Left ventricle myocardium superior (tissue), 1 donor: ENCODE measurements at regions not wholly inside any gene's neighbourhood (a gene's known extent, or its start where the extent isn't known, plus 50 kb on each side); places are given as distances from the start of the nearest gene placed in this dataset.

Source experiments
- ATAC-seq: fragments of 200-7000 bp; cut with Tn5 transposase; one replicate; pipeline ENCODE4 v1.9.1; 2020; ENCODE audit warnings: mild to moderate bottlenecking, moderate library complexity
- DNase-seq: peaks from one replicate; pipeline ENCODE4 v3.0.0-alpha.2; 2020
- intact Hi-C: fragments of 100-400 bp; cut with micrococcal nuclease; formaldehyde crosslinking; loops from one replicate; pipeline ENCODE4 v1.11.0; 2022
- donor health status: DM: no; HTN: yes; CAD: no; lungs with severe emphysema.

DNA sequence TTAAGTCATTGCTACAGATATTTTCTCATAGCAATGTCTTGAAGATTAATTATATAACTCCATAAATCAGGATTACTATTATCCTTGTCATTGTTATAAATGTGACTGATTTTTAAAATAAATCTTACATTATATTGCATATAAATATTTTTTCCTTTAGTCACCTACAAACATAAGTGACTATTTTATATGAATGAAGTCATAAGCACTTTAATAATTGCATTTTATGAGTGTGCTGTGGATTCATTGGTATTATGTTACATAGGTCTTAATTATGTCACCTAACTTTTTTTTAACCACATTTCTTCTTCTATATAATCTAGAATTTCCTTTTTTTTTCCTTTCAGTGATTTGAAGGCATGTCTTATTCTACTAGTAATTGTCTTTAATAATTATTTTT is 1191.2 kb downstream of the NSUN3 start:
- ATAC-seq (no peak), DNase-seq (no peak)
- intact Hi-C loops, result no loop called here

DNA sequence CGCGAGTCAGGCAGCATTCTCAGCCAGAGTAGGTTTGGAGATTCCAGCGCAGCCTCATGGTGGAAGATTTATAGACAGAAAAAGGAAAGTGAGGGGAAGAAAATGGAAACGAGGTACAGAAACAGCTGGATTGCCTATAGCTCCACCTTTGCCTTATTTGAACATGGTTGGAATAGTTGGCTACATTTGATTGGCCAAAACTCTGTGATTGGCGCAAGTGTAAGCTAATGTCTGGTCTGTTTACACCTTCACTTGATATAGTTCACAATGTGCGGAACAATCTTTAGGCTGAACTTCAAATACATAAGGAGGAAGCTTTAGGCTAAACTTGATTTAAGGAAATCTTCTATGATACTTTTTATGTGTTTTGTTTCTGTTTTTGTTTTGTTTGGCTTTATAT is 1191.9 kb downstream of the NSUN3 start:
- no peak for ATAC-seq
- intact Hi-C loops, result no loop called here
- DNase-seq, result no peak

DNA sequence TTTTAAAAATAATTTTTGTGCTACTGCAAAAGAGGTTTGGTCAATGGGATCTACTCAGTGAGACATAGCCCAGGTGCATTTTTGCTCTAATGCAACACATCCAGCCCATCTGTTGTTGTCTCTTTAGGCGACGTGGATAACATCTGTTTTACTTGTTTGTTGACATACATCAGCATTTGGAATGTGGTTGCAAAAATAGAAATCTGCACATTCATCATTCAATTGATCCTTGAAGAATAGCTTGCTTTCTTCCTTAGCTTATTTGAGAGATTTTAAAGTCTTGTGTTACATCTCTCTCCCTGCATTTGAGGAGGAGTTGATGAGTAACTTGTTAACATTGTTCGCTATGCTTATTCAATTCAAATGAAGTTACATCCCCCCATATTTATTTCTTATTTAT is 1202.3 kb downstream of the NSUN3 start:
- intact Hi-C loops, result no loop called here
- DNase-seq (no peak), ATAC-seq (no peak)

DNA sequence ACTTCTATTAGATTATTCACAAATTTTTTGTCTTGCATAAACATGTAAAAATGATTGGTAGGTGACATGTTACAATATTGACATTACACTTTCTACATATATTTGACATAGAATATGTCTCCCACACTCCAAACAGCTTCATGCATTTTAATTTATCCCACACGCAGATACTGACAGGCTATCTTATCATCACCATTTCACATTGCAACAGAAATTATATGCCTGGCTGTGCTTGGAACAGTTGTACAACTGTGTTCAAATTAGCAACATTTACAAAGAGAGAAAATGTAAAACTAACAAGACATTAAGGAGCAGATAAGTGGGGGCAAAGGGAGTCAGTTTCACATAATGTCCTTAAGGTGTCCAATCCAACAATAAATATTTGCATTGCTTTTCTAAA is 1208.5 kb downstream of the NSUN3 start:
- no peak for ATAC-seq
- intact Hi-C loops, result no loop called here

DNA sequence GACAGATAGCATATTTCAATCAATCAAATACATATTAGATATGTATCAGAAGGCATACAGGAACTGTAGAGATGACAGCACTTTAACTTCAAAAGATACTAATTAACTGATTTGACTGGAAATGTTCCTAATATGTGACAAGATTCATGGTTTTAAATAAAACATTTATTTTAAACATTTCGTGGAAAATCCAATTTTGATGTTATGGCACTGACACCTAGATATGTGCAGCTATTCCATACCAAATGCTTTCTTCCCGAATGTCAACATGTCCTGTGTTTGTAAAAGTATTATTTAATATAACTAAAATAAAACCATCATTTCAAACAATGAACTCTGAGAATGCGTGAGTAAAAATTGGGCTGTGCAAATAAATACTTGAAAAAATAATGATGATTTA is 1209.3 kb downstream of the NSUN3 start:
- ATAC-seq (no peak), DNase-seq (no peak)
- intact Hi-C loops, result no loop called here

More for the DNA sequence above, 1208.5 kb downstream of the NSUN3 start:
- no peak for DNase-seq

DNA sequence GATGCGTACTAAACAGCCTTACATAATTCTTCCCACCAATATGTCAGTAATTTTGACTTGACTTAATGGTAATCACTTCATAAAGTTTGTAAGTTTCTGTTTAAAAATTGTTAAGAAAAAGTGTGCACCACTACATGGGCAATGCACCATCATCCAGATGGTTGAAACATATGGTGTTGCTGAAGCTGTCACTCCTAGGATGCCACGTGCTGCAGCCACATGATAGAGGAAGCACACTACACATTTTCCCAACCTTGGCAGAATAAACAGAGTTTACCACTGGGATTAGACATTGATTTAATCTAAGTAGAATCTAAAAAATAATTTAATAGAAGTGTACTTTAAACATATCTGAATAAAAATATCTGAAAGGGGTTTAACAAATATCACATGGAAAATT is 1209.9 kb downstream of the NSUN3 start:
- intact Hi-C loops, result no loop called here
- no peak for DNase-seq
- no peak for ATAC-seq

DNA sequence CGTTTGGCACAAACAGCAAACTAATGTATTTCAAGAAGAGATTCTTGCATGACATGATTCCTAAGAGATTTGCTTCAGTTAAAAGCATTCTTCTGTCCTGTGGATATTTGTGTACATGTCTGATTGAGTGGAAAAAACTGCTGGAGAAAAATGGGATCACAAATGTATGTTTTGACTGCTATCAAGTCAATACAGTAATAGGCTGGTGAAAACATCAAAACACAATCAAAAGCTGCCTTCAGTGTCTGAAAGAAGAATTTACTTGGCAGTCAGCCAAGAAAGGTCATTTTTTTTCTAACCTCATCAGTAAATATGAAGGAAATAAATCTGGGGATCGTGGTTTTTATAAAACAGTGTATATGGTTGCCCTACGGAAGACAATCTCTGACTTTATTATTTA is 1214.8 kb downstream of the NSUN3 start:
- DNase-seq, result no peak
- intact Hi-C loops, result no loop called here
- ATAC-seq, result no peak

DNA sequence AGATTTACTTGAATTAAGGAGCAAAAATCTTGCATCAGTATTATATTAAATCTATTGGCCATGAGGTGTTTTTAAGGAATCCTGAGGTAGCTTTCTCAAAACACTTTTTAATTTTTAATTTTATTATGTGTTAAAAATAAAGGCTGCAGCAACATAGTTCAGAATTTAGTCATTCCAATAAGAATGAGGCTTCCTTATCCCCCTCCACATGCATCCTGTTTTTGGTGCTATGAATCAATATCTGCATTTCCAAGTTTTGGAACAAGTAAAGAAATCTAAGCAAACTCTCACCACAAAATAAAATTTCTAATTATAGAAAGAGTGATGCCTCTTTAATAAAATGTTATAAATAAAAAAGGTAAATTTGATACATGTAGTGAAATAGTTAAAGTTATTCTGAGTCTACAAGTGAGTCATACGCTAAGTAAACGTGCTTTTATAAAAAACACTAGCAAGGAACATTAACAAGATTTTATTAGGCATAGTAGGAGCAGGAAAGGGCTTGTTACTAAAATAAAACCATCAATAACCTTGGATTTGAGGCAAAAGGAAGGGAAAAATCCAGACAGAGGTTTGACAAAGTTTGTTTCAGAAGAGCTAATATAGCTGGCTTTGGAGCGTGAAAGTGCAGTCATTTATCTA is 1218.0 kb downstream of the NSUN3 start:
- ATAC-seq (no peak), DNase-seq (no peak)
- intact Hi-C loops, result no loop called here

DNA sequence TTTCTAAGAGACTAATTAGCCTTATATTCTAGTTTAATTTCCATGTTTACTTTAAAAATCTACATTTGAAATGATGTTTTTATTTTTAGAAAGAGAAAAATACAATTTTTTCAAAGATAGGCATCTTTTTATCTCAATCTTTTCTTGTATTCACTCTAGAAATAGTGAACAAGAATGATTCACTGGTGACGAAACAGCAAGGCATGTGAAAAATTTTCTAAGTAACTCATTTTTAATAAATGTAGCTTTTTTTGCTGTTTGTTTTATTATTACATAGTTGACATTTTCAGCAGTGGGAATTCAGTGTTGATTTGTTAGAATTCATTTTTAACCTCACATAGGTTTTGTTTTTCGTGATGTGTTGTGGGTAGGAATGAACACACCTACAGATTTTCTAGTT is 1226.4 kb downstream of the NSUN3 start:
- intact Hi-C loops, result no loop called here
- DNase-seq (no peak), ATAC-seq (no peak)

DNA sequence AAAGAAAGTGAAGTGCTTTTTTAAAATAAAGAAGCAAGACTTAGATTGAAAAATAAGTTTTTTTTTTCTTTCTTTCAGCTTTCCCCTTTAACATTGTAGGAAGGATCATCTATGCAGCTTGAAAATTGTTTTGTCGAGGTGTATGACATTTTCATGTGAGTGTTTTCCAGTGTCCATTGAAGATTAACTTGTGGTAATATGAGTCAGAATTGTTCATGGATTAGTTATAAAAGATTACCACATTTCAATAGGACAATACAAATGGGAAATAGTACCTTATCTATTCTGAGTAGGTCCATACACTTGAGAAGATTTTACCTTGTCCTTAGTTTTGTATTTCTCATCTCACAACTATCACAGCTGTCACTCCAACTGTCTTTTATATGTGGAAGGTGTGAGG is 1234.7 kb downstream of the NSUN3 start:
- DNase-seq, result no peak
- ATAC-seq, result no peak
- intact Hi-C loops, result no loop called here

DNA sequence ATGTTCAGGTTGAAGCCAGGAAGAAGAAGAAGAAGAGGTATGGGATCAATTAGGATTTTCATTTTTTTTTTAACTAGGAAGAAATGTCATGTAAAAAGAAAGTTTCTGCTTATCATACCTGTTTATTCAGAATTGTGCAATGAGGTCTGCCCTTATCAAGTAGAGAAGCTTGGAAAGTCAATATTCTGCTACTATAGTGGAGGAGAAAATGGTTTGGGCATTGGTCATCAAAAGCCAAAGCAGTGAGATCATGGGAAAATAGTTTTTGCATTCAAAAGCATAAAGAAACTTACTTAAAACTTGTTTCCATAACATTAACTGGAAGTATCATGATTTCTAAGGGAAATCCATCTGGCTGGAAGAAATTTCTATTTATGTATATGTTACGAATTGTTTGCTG is 1239.2 kb downstream of the NSUN3 start:
- DNase-seq (no peak), ATAC-seq (no peak)
- intact Hi-C loops, result no loop called here

DNA sequence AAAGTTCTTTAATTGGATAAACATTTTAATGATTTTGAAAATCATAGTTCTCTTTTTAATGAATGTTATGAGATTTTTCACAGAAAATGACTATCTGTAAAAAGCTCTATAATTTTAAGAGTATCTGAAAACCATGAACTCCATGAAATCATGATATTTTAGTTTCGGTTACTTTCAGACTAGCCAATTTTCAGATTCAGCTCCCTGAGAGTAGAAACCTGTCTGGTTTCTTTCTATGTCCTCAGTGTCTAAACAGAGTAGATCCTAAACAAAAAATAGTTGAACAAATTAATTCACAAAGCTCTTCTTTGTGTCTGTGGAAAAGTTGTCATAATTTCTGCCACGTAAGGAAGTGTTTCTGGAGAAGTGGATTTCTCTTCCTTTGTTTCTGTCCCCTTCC is 1247.7 kb downstream of the NSUN3 start:
- no peak for ATAC-seq
- intact Hi-C loops, result no loop called here
- no peak for DNase-seq

DNA sequence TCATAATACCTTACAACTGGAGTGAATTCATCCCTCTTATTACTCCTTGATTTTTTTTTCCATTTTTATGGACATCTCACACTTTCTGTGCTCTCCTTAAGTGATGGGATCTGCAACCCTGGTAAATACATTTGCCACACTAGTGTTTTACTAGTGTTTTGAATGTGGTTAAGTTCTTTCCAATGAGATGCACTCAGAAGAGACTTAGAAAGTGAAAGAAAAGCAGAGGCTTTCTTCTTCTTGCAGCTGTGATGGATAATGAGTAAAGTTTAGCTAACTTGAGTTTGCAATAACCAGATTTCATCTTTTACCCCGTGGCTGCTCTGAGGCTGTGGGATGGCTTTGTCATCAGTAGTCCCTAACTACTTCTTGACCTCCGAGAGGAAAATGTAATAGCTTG is 1248.4 kb downstream of the NSUN3 start:
- intact Hi-C loops, result no loop called here
- no peak for DNase-seq
- ATAC-seq, result no peak

DNA sequence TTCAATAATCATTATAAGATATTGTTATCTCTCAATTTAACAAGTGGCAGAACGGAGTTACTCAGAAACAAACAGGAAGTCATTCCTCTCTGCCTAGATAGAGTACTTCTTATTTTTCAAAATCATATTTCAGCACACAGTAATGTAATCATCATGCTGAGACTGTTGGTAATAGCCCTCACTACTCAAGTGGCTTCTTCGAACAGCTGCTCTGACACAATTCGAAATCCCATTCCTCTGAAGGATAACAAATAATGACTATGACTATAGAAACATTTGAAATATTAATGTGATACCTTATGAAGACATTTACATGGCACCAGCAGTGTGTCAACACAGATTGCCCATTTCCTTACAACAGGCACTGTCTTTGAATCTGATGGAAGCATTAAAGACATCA is 1249.8 kb downstream of the NSUN3 start:
- no peak for ATAC-seq
- DNase-seq, result no peak
- intact Hi-C loops, result no loop called here

DNA sequence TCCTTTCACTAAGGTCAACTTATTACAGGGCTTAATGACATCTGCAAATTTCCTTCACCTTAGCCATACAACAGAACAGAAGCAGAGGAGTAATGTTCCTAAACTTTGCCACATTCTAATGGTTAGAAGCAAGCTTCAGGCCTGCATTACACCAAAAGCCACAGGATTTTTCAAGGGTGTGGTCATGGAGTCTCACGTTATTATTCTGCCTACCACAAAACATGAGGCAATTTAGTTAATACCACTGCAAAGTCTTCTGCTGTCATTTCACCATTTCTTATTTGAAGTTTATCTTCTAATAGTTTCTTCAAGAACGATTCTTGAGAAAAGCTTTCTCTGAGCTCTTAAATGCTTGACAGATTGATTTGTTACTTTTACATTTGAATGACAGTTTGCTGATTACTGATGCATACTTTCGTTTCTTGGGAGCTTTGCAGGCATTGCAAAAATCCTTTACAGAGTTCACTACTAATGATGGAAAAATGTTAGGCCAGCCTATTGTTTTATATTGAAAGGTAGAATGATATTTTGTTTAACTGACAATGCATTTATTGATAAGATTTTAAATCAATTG is 1257.1 kb downstream of the NSUN3 start:
- DNase-seq (no peak), ATAC-seq (no peak)
- intact Hi-C loops, result no loop called here

DNA sequence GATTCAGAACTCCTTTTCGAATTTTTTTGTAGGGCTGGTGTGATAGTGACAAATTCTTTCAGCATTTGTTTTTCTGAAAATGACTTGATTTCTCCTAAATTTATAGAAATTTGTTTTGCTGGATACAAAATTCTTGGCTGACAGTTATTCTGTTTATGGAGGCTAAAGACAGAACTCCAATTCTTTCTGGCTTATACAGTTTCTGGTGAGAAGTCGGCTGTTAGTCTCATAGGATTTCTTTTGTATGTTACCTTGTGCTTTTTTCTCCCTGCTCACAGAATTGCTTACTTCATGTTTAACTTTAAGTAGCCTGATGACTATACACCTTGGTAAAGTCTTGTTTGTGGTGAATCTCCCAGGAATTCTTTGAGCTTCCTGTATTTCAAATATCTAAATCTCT is 1264.6 kb downstream of the NSUN3 start:
- ATAC-seq (no peak), DNase-seq (no peak)
- intact Hi-C loops, result no loop called here

DNA sequence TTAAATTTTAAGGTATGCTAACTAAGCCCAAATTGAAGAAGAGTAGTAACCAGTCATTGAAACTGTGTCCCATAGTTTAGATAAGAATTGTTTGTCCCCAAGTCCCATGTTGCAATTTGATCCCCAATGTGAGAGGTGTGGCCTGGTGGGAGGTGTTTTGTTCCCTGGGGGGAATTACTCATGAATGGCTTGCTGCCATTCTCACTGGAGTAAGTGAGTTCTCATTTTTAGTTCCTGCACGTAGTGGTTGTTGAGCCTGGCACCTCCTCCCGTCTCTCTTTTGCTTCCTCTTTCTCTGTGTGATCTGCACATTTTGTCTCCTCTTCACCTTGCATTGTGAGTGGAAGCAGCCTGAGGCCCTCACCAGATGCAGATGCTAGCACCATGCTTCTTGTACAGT is 1271.0 kb downstream of the NSUN3 start:
- intact Hi-C loops, result no loop called here
- DNase-seq (no peak), ATAC-seq (no peak)

DNA sequence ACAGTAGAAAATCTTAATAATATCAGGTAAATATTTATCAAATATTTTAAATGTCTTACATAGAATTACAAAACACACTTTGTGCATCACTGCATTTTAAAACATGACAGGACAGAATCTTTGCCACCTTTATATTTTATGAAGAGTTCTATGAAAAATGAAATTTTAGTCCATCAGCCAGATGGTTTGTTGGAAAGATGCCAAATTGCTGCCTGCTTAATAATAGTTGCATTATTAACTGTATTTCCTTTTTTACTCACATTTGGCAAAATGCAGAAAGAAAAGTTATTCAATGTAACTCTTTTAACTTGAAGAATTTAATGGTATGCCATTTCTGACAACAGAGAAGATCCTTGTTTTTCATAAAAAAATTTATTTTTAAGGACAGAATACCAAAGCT is 1271.6 kb downstream of the NSUN3 start:
- no peak for ATAC-seq
- no peak for DNase-seq
- intact Hi-C loops, result no loop called here

DNA sequence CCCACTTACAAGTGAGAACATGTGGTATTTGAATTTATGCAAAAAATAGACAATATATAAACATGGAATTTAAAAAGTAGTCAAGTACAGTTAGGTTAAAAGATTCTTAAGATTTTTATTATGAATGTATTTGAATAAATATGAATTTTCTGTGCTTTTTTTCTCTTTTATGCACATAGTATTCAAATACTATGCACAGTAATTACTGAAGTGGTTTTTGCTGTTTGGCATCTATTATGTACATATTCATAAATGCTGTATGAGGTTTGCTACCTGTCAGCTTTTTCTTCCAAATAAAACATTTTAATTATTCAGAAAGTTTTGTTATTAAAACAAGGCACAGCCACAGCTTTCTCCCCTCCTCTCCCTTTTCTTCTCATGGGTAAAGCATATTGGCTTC is 1272.7 kb downstream of the NSUN3 start:
- DNase-seq, result no peak
- no peak for ATAC-seq
- intact Hi-C loops, result no loop called here

DNA sequence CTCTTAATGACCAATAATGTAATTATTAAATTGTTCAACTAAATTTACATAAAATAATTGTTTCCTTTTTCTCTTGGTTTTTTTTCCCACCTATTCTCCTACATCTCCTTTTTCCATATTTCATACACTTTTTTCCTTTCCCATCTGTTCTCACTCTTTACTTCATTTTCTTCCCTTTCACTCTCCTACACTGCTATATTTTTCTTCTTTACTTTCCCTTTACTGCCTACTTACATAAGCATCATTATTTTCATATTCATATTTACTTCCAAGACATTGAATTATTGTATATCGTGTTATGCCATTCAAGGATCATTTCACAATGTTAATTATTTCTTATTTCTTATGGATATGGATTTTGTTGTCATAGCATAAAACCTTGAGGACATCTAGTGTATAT is 1275.6 kb downstream of the NSUN3 start:
- no peak for DNase-seq
- intact Hi-C loops, result no loop called here
- ATAC-seq, result no peak

DNA sequence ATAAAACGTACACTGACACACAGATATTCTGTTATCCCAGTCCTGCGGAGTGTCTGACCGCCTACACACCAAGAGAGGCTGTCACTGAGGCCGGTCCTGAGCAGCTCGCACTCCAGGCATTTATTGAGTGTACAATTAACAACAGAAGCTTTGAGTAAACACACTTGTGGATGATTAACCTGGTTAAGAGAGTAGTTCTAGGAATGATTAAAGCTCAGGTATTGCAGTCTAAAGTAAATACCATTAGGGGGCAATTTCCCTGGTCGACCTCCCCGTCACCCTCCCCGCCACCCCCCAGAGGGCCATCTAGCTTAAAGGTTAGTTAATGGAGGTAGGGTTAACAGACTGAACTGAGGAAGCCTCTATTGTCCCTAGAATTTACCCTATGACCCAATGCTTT is 1278.5 kb downstream of the NSUN3 start:
- DNase-seq, result no peak
- intact Hi-C loops, result no loop called here
- no peak for ATAC-seq

DNA sequence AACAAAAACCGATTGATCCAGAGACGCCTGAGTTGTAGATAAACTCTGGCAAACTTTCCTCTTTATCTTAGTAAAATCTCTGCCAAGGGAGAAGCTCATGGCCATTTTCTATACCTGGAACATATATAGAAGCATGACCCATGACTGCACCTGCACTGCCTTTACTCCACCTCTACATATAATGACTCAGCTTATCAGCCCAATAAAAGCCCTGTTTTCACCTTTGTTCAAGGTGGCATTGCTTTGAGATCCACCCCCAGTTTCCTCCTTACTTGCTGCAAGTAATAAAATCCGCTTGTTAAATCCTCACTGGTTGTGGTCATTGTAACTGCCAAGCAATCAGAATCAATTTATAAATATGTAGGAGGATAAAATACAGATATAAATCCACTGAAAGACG is 1280.4 kb downstream of the NSUN3 start:
- DNase-seq, result no peak
- intact Hi-C loops, result no loop called here
- no peak for ATAC-seq
